ENCODE measurements at regions not wholly inside any gene's neighbourhood (a gene's known extent, or its start where the extent isn't known, plus 50 kb on each side); places are given as distances from the start of the nearest gene placed in this dataset.
A peak's percentile ranks its signal among the peaks of the same experiment; 100 is the strongest.
"Not testable (repeated sequence)": the region's sequence is repeated elsewhere in the genome, so short reads cannot be mapped to it uniquely, and the experiment has no call there.

GRCh38 chr1:79899914-79900313 lies 893.4 kb upstream of the ADGRL4 start:
- Histone ChIP-seq H3K27ac (no peak overlapping the region), H3K9ac (ENCODE audit: insufficient read length) (no peak overlapping the region), H3K4me3 (no peak overlapping the region), H3K36me3 (ENCODE audit: insufficient read depth, low read length) (no peaks in the 10 kb centered on the region), H3K9me3 (ENCODE audit: low read depth, low read length) (no peaks in the 10 kb centered on the region)
- no peak for DNase-seq (ENCODE audit: low read depth, low spot score)
- no peak for TF ChIP-seq FOXP2 (optimal IDR thresholded peaks at IDR 0.05; ENCODE audit: control extremely low read depth, extremely low read length, insufficient read depth)

GRCh38 chr1:79896140-79896539 lies 889.6 kb upstream of the ADGRL4 start:
- Histone ChIP-seq H3K9me3 (ENCODE audit: low read depth, low read length) (no peaks in the 10 kb centered on the region), H3K4me3 (no peak overlapping the region), H3K9ac (ENCODE audit: insufficient read length) (no peak overlapping the region), H3K36me3 (ENCODE audit: insufficient read depth, low read length) (no peaks in the 10 kb centered on the region), H3K27ac (no peak overlapping the region)
- no peak for TF ChIP-seq FOXP2 (optimal IDR thresholded peaks at IDR 0.05; ENCODE audit: control extremely low read depth, extremely low read length, insufficient read depth)
- TF ChIP-seq EZH2 (IDR thresholded peaks at IDR 0.05), result no peak
- no peak for TF ChIP-seq POLR2AphosphoS5 (IDR thresholded peaks at IDR 0.05; ENCODE audit: borderline replicate concordance, low read depth, low read length)
- no peak for DNase-seq (ENCODE audit: low read depth, low spot score)

- no peaks in the 10 kb centered on the region for H3K9me3 ChIP-seq (ENCODE audit: low read depth, low read length)
- H3K36me3 ChIP-seq (ENCODE audit: insufficient read depth, low read length), result no peaks in the 10 kb centered on the region
- TF ChIP-seq POLR2AphosphoS5 (IDR thresholded peaks at IDR 0.05; ENCODE audit: borderline replicate concordance, low read depth, low read length) (no peak), FOXP2 (optimal IDR thresholded peaks at IDR 0.05; ENCODE audit: control extremely low read depth, extremely low read length, insufficient read depth) (no peak), EZH2 (IDR thresholded peaks at IDR 0.05) (no peak)
- no peak overlapping the region for H3K9ac ChIP-seq (ENCODE audit: insufficient read length)
- H3K4me3 ChIP-seq, result no peak overlapping the region
- no peak overlapping the region for H3K27ac ChIP-seq
- DNase-seq (ENCODE audit: low read depth, low spot score), result no peak
These were observed 889.0 kb upstream of the ADGRL4 start for GRCh38 chr1:79895573-79895972.

- DNase-seq (ENCODE audit: low read depth, low spot score); H3K27ac ChIP-seq; H3K9ac ChIP-seq (ENCODE audit: insufficient read length); H3K4me3 ChIP-seq; H3K9me3 ChIP-seq (ENCODE audit: low read depth, low read length); H3K36me3 ChIP-seq (ENCODE audit: insufficient read depth, low read length): not testable (repeated sequence)
These were observed 887.6 kb upstream of the ADGRL4 start for GRCh38 chr1:79894129-79894528.

- H3K9ac ChIP-seq (ENCODE audit: insufficient read length), result no peak overlapping the region
- TF ChIP-seq POLR2AphosphoS5 (IDR thresholded peaks at IDR 0.05; ENCODE audit: borderline replicate concordance, low read depth, low read length), result no peak
- no peak for TF ChIP-seq FOXP2 (optimal IDR thresholded peaks at IDR 0.05; ENCODE audit: control extremely low read depth, extremely low read length, insufficient read depth)
- no peaks in the 10 kb centered on the region for H3K36me3 ChIP-seq (ENCODE audit: insufficient read depth, low read length)
- H3K27ac ChIP-seq, result no peak overlapping the region
- DNase-seq (ENCODE audit: low read depth, low spot score), result no peak
- no peaks in the 10 kb centered on the region for H3K9me3 ChIP-seq (ENCODE audit: low read depth, low read length)
- no peak overlapping the region for H3K4me3 ChIP-seq
These were observed 880.5 kb upstream of the ADGRL4 start for GRCh38 chr1:79887059-79887458.

GRCh38 chr1:79885101-79885500 lies 878.6 kb upstream of the ADGRL4 start:
- no peak for DNase-seq (ENCODE audit: low read depth, low spot score)
- no peaks in the 10 kb centered on the region for H3K9me3 ChIP-seq (ENCODE audit: low read depth, low read length)
- H3K4me3 ChIP-seq, result no peak overlapping the region
- no peaks in the 10 kb centered on the region for H3K36me3 ChIP-seq (ENCODE audit: insufficient read depth, low read length)
- no peak for TF ChIP-seq EZH2 (IDR thresholded peaks at IDR 0.05)
- no peak for TF ChIP-seq POLR2AphosphoS5 (IDR thresholded peaks at IDR 0.05; ENCODE audit: borderline replicate concordance, low read depth, low read length)
- TF ChIP-seq FOXP2 (optimal IDR thresholded peaks at IDR 0.05; ENCODE audit: control extremely low read depth, extremely low read length, insufficient read depth), result no peak
- H3K27ac ChIP-seq, result no peak overlapping the region
- H3K9ac ChIP-seq (ENCODE audit: insufficient read length), result no peak overlapping the region

GRCh38 chr1:79877086-79877485 lies 870.6 kb upstream of the ADGRL4 start:
- no peaks in the 10 kb centered on the region for H3K9me3 ChIP-seq (ENCODE audit: low read depth, low read length)
- peak overlapping the region; percentile 44; the same call in 1 of the 2 replicates for H3K4me3 ChIP-seq
- H3K9ac ChIP-seq (ENCODE audit: insufficient read length), result no peak overlapping the region
- DNase-seq (ENCODE audit: low read depth, low spot score), result peak; percentile 53
- TF ChIP-seq EZH2 (IDR thresholded peaks at IDR 0.05), result no peak
- TF ChIP-seq FOXP2 (optimal IDR thresholded peaks at IDR 0.05; ENCODE audit: control extremely low read depth, extremely low read length, insufficient read depth), result no peak
- TF ChIP-seq POLR2AphosphoS5 (IDR thresholded peaks at IDR 0.05; ENCODE audit: borderline replicate concordance, low read depth, low read length), result no peak
- no peaks in the 10 kb centered on the region for H3K36me3 ChIP-seq (ENCODE audit: insufficient read depth, low read length)
- peak overlapping the region; percentile 11; the same call in 1 of the 2 replicates for H3K27ac ChIP-seq

GRCh38 chr1:79875187-79875586 lies 868.7 kb upstream of the ADGRL4 start:
- H3K9me3 ChIP-seq (ENCODE audit: low read depth, low read length), result no peaks in the 10 kb centered on the region
- no peaks in the 10 kb centered on the region for H3K36me3 ChIP-seq (ENCODE audit: insufficient read depth, low read length)
- no peak for DNase-seq (ENCODE audit: low read depth, low spot score)
- H3K9ac ChIP-seq (ENCODE audit: insufficient read length), result no peak overlapping the region
- no peak overlapping the region for H3K27ac ChIP-seq
- no peak overlapping the region for H3K4me3 ChIP-seq
- TF ChIP-seq POLR2AphosphoS5 (IDR thresholded peaks at IDR 0.05; ENCODE audit: borderline replicate concordance, low read depth, low read length) (no peak), EZH2 (IDR thresholded peaks at IDR 0.05) (no peak), FOXP2 (optimal IDR thresholded peaks at IDR 0.05; ENCODE audit: control extremely low read depth, extremely low read length, insufficient read depth) (no peak)

GRCh38 chr1:79874289-79874688 lies 867.8 kb upstream of the ADGRL4 start:
- Histone ChIP-seq H3K36me3 (ENCODE audit: insufficient read depth, low read length) (no peaks in the 10 kb centered on the region), H3K9ac (ENCODE audit: insufficient read length) (no peak overlapping the region), H3K27ac (no peak overlapping the region), H3K4me3 (no peak overlapping the region), H3K9me3 (ENCODE audit: low read depth, low read length) (no peaks in the 10 kb centered on the region)
- TF ChIP-seq EZH2 (IDR thresholded peaks at IDR 0.05) (no peak), POLR2AphosphoS5 (IDR thresholded peaks at IDR 0.05; ENCODE audit: borderline replicate concordance, low read depth, low read length) (no peak), FOXP2 (optimal IDR thresholded peaks at IDR 0.05; ENCODE audit: control extremely low read depth, extremely low read length, insufficient read depth) (no peak)
- no peak for DNase-seq (ENCODE audit: low read depth, low spot score)

Measured in SK-N-MC (cell line).